T-helper 2 cell treated with Interferon-gamma antibody and Interleukin-4, amounts not matched to agents 5 μg/mL and 100 μg/mL, for 36 hours (primary cell): ENCODE measurements at regions not wholly inside any gene's neighbourhood (a gene's known extent, or its start where the extent isn't known, plus 50 kb on each side); places are given as distances from the start of the nearest gene placed in this dataset.

Experiments
- DNase-seq: peaks from one replicate; pipeline ENCODE4 v3.0.0; 2021; ENCODE audit warnings: low spot score
- H3K27ac Mint-ChIP-seq: one replicate; pipeline ENCODE4 v1.8.0; 2021; ENCODE audit warnings: mild to moderate bottlenecking, mixed read lengths
- H3K27me3 Mint-ChIP-seq: one replicate; pipeline ENCODE4 v1.8.0; 2021; ENCODE audit warnings: low read depth, mixed read lengths
- H3K36me3 Mint-ChIP-seq: one replicate; pipeline ENCODE4 v1.8.0; 2021; ENCODE audit warnings: low read depth, mixed read lengths
- H3K4me1 Mint-ChIP-seq: one replicate; pipeline ENCODE4 v1.8.0; 2021; ENCODE audit warnings: low read depth, mixed read lengths
- H3K4me3 Mint-ChIP-seq: one replicate; pipeline ENCODE4 v1.8.0; 2022; ENCODE audit warnings: mild to moderate bottlenecking, moderate library complexity, mixed read lengths
- H3K9me3 Mint-ChIP-seq: one replicate; pipeline ENCODE4 v1.8.0; 2021; ENCODE audit warnings: mixed read lengths

GRCh38 chr6:165186041-165186440 lies 123.4 kb downstream of the C6orf118 start:
- no peaks in the 10 kb centered on the region for H3K27me3 Mint-ChIP-seq
- DNase-seq, result no peak
- H3K27ac Mint-ChIP-seq, result no peak overlapping the region
- H3K4me1 Mint-ChIP-seq, result no peaks in the 10 kb centered on the region
- no peaks in the 10 kb centered on the region for H3K36me3 Mint-ChIP-seq
- H3K9me3 Mint-ChIP-seq, result peaks cover 21% of the 10 kb centered on the region
- H3K4me3 Mint-ChIP-seq, result no peak overlapping the region

GRCh38 chr6:165184192-165184979 lies 125.0 kb downstream of the C6orf118 start:
- Mint-ChIP-seq H3K4me3 (no peak overlapping the region), H3K36me3 (no peaks in the 10 kb centered on the region), H3K9me3 (peaks cover 21% of the 10 kb centered on the region), H3K27me3 (no peaks in the 10 kb centered on the region), H3K27ac (no peak overlapping the region), H3K4me1 (no peaks in the 10 kb centered on the region)
- DNase-seq, result no peak

- no peaks in the 10 kb centered on the region for H3K4me1 Mint-ChIP-seq
- no peak overlapping the region for H3K27ac Mint-ChIP-seq
Observed at GRCh38 chr6:165183496-165184140, 125.8 kb downstream of the C6orf118 start.

GRCh38 chr6:165183071-165183470 lies 126.3 kb downstream of the C6orf118 start:
- no peak overlapping the region for H3K4me3 Mint-ChIP-seq
- H3K36me3 Mint-ChIP-seq, result no peaks in the 10 kb centered on the region
- H3K27me3 Mint-ChIP-seq, result no peaks in the 10 kb centered on the region
- DNase-seq, result no peak
- H3K9me3 Mint-ChIP-seq, result peaks cover 27% of the 10 kb centered on the region
- H3K27ac Mint-ChIP-seq, result no peak overlapping the region
- no peaks in the 10 kb centered on the region for H3K4me1 Mint-ChIP-seq

More at GRCh38 chr6:165183496-165184140, 125.8 kb downstream of the C6orf118 start:
- DNase-seq, result no peak
- Mint-ChIP-seq H3K27me3 (no peaks in the 10 kb centered on the region), H3K4me3 (no peak overlapping the region), H3K36me3 (no peaks in the 10 kb centered on the region), H3K9me3 (peaks cover 25% of the 10 kb centered on the region)

GRCh38 chr6:165181951-165182414 lies 127.4 kb downstream of the C6orf118 start:
- Mint-ChIP-seq H3K27me3 (no peaks in the 10 kb centered on the region), H3K9me3 (peaks cover 31% of the 10 kb centered on the region), H3K4me3 (no peak overlapping the region), H3K4me1 (no peaks in the 10 kb centered on the region), H3K36me3 (no peaks in the 10 kb centered on the region), H3K27ac (no peak overlapping the region)
- no peak for DNase-seq

GRCh38 chr6:165178056-165178455 lies 131.3 kb downstream of the C6orf118 start:
- H3K27me3 Mint-ChIP-seq, result no peaks in the 10 kb centered on the region
- H3K27ac Mint-ChIP-seq, result no peak overlapping the region
- no peak overlapping the region for H3K4me3 Mint-ChIP-seq
- no peak for DNase-seq
- H3K9me3 Mint-ChIP-seq, result peaks cover 35% of the 10 kb centered on the region
- no peaks in the 10 kb centered on the region for H3K36me3 Mint-ChIP-seq
- H3K4me1 Mint-ChIP-seq, result no peaks in the 10 kb centered on the region

- peaks cover 42% of the 10 kb centered on the region for H3K9me3 Mint-ChIP-seq
- no peaks in the 10 kb centered on the region for H3K4me1 Mint-ChIP-seq
- DNase-seq, result no peak
- H3K27ac Mint-ChIP-seq, result no peak overlapping the region
- H3K4me3 Mint-ChIP-seq, result no peak overlapping the region
- H3K36me3 Mint-ChIP-seq, result no peaks in the 10 kb centered on the region
- no peaks in the 10 kb centered on the region for H3K27me3 Mint-ChIP-seq
Observed at GRCh38 chr6:165173484-165173883, 135.9 kb downstream of the C6orf118 start.

GRCh38 chr6:165167861-165168260 lies 141.5 kb downstream of the C6orf118 start:
- DNase-seq, result no peak
- no peak overlapping the region for H3K4me3 Mint-ChIP-seq
- H3K4me1 Mint-ChIP-seq, result no peaks in the 10 kb centered on the region
- no peaks in the 10 kb centered on the region for H3K27me3 Mint-ChIP-seq
- H3K27ac Mint-ChIP-seq, result no peak overlapping the region
- no peaks in the 10 kb centered on the region for H3K36me3 Mint-ChIP-seq
- peaks cover 48% of the 10 kb centered on the region for H3K9me3 Mint-ChIP-seq

GRCh38 chr6:165167311-165167710 lies 142.1 kb downstream of the C6orf118 start:
- Mint-ChIP-seq H3K4me1 (no peaks in the 10 kb centered on the region), H3K27ac (no peak overlapping the region), H3K9me3 (peaks cover 47% of the 10 kb centered on the region), H3K4me3 (no peak overlapping the region), H3K27me3 (no peaks in the 10 kb centered on the region), H3K36me3 (no peaks in the 10 kb centered on the region)
- DNase-seq, result no peak

- H3K4me1 Mint-ChIP-seq, result no peaks in the 10 kb centered on the region
- H3K36me3 Mint-ChIP-seq, result no peaks in the 10 kb centered on the region
Observed at GRCh38 chr6:165163519-165163918, 145.9 kb downstream of the C6orf118 start.

GRCh38 chr6:165159460-165159859 lies 149.9 kb downstream of the C6orf118 start:
- peaks cover 36% of the 10 kb centered on the region for H3K9me3 Mint-ChIP-seq
- DNase-seq, result no peak
- H3K4me1 Mint-ChIP-seq, result no peaks in the 10 kb centered on the region
- H3K4me3 Mint-ChIP-seq, result no peak overlapping the region
- no peaks in the 10 kb centered on the region for H3K27me3 Mint-ChIP-seq
- no peak overlapping the region for H3K27ac Mint-ChIP-seq
- no peaks in the 10 kb centered on the region for H3K36me3 Mint-ChIP-seq

More at GRCh38 chr6:165163519-165163918, 145.9 kb downstream of the C6orf118 start:
- no peak overlapping the region for H3K27ac Mint-ChIP-seq
- H3K9me3 Mint-ChIP-seq, result peaks cover 48% of the 10 kb centered on the region
- no peak overlapping the region for H3K4me3 Mint-ChIP-seq
- H3K27me3 Mint-ChIP-seq, result no peaks in the 10 kb centered on the region
- DNase-seq, result no peak

- Mint-ChIP-seq H3K27me3 (no peaks in the 10 kb centered on the region), H3K9me3 (peaks cover 30% of the 10 kb centered on the region), H3K27ac (no peak overlapping the region), H3K4me3 (no peak overlapping the region), H3K4me1 (no peaks in the 10 kb centered on the region), H3K36me3 (no peaks in the 10 kb centered on the region)
- no peak for DNase-seq
Observed at GRCh38 chr6:165146456-165146855, 162.9 kb downstream of the C6orf118 start.

GRCh38 chr6:165135889-165136288 lies 173.5 kb downstream of the C6orf118 start:
- Mint-ChIP-seq H3K9me3 (peaks cover 43% of the 10 kb centered on the region), H3K27me3 (no peaks in the 10 kb centered on the region), H3K27ac (no peak overlapping the region), H3K36me3 (no peaks in the 10 kb centered on the region), H3K4me3 (no peak overlapping the region), H3K4me1 (no peaks in the 10 kb centered on the region)
- DNase-seq, result no peak

- H3K9me3 Mint-ChIP-seq, result peaks cover 32% of the 10 kb centered on the region
- no peaks in the 10 kb centered on the region for H3K4me1 Mint-ChIP-seq
- DNase-seq, result no peak
- no peak overlapping the region for H3K27ac Mint-ChIP-seq
- H3K36me3 Mint-ChIP-seq, result no peaks in the 10 kb centered on the region
- no peak overlapping the region for H3K4me3 Mint-ChIP-seq
- no peaks in the 10 kb centered on the region for H3K27me3 Mint-ChIP-seq
Observed at GRCh38 chr6:165129086-165129485, 180.3 kb downstream of the C6orf118 start.
